ENCODE measurements at regions not wholly inside any gene's neighbourhood (a gene's known extent, or its start where the extent isn't known, plus 50 kb on each side); places are given as distances from the start of the nearest gene placed in this dataset.
"Not testable (repeated sequence)": the region's sequence is repeated elsewhere in the genome, so short reads cannot be mapped to it uniquely, and the experiment has no call there.

GRCh38 chr7:77484785-77485184, 52.3 kb upstream of the PTPN12 start:
- no peak for DNase-seq

GRCh38 chr7:77482015-77482414, 55.1 kb upstream of the PTPN12 start:
- DNase-seq: no peak

GRCh38 chr7:77481615-77482014, 55.5 kb upstream of the PTPN12 start:
- no peak for DNase-seq

- not testable (repeated sequence) for DNase-seq
Observed at GRCh38 chr7:77480102-77480627, 56.9 kb upstream of the PTPN12 start.

- DNase-seq: peak; percentile 14
Observed at GRCh38 chr7:77479536-77480088, 57.5 kb upstream of the PTPN12 start.

GRCh38 chr7:77476871-77477270, 60.2 kb upstream of the PTPN12 start:
- no peak for DNase-seq

- no peak for DNase-seq
Observed at GRCh38 chr7:77475181-77475580, 59.0 kb upstream of the GSAP start.

- no peak for DNase-seq
Observed at GRCh38 chr7:77474756-77475155, 58.6 kb upstream of the GSAP start.

GRCh38 chr7:77473229-77474005, 57.3 kb upstream of the GSAP start:
- DNase-seq: no peak

GRCh38 chr7:77469927-77470326, 53.8 kb upstream of the GSAP start:
- DNase-seq: no peak

GRCh38 chr7:77467408-77467807, 51.3 kb upstream of the GSAP start:
- no peak for DNase-seq

GRCh38 chr7:77466450-77466849, 50.3 kb upstream of the GSAP start:
- no peak for DNase-seq
